ENCODE measurements at regions not wholly inside any gene's neighbourhood (a gene's known extent, or its start where the extent isn't known, plus 50 kb on each side); places are given as distances from the start of the nearest gene placed in this dataset.
"Not testable (repeated sequence)": the region's sequence is repeated elsewhere in the genome, so short reads cannot be mapped to it uniquely, and the experiment has no call there.

- H3K27me3 ChIP-seq (ENCODE audit: control insufficient read depth, insufficient read depth, low read length): no peaks in the 10 kb centered on the region
- DNase-seq (ENCODE audit: low read depth) (no peak), FAIRE-seq (no peak)
- no peak for TF ChIP-seq CTCF (IDR thresholded peaks at IDR 0.05; ENCODE audit: insufficient read depth, low read length, severe bottlenecking)
- no peaks in the 10 kb centered on the region for H3K36me3 ChIP-seq (ENCODE audit: control insufficient read depth, insufficient read depth, low read length)
- H3K4me3 ChIP-seq (ENCODE audit: low read depth, low read length): no peak overlapping the region
Measured at GRCh38 chr6:14591998-14592397, 474.4 kb downstream of the CD83 start.

- Histone ChIP-seq H3K27me3 (ENCODE audit: control insufficient read depth, insufficient read depth, low read length) (no peaks in the 10 kb centered on the region), H3K36me3 (ENCODE audit: control insufficient read depth, insufficient read depth, low read length) (no peaks in the 10 kb centered on the region), H3K4me3 (ENCODE audit: low read depth, low read length) (no peak overlapping the region)
- TF ChIP-seq CTCF (IDR thresholded peaks at IDR 0.05; ENCODE audit: insufficient read depth, low read length, severe bottlenecking): no peak
- DNase-seq (ENCODE audit: low read depth) (no peak), FAIRE-seq (no peak)
Measured at GRCh38 chr6:14593286-14593685, 475.7 kb downstream of the CD83 start.

- Histone ChIP-seq H3K27me3 (ENCODE audit: control insufficient read depth, insufficient read depth, low read length) (no peaks in the 10 kb centered on the region), H3K4me3 (ENCODE audit: low read depth, low read length) (no peak overlapping the region), H3K36me3 (ENCODE audit: control insufficient read depth, insufficient read depth, low read length) (no peaks in the 10 kb centered on the region)
- no peak for FAIRE-seq
- no peak for DNase-seq (ENCODE audit: low read depth)
- no peak for TF ChIP-seq CTCF (IDR thresholded peaks at IDR 0.05; ENCODE audit: insufficient read depth, low read length, severe bottlenecking)
Measured at GRCh38 chr6:14595751-14596150, 478.2 kb downstream of the CD83 start.

GRCh38 chr6:14596410-14596809 lies 478.8 kb downstream of the CD83 start:
- DNase-seq (ENCODE audit: low read depth) (peak; percentile 53), FAIRE-seq (no peak)
- no peak overlapping the region for H3K4me3 ChIP-seq (ENCODE audit: low read depth, low read length)
- TF ChIP-seq CTCF (IDR thresholded peaks at IDR 0.05; ENCODE audit: insufficient read depth, low read length, severe bottlenecking): no peak
- no peaks in the 10 kb centered on the region for H3K36me3 ChIP-seq (ENCODE audit: control insufficient read depth, insufficient read depth, low read length)
- no peaks in the 10 kb centered on the region for H3K27me3 ChIP-seq (ENCODE audit: control insufficient read depth, insufficient read depth, low read length)

- DNase-seq (ENCODE audit: low read depth) (no peak), FAIRE-seq (no peak)
- Histone ChIP-seq H3K36me3 (ENCODE audit: control insufficient read depth, insufficient read depth, low read length) (no peaks in the 10 kb centered on the region), H3K4me3 (ENCODE audit: low read depth, low read length) (no peak overlapping the region), H3K27me3 (ENCODE audit: control insufficient read depth, insufficient read depth, low read length) (no peaks in the 10 kb centered on the region)
- no peak for TF ChIP-seq CTCF (IDR thresholded peaks at IDR 0.05; ENCODE audit: insufficient read depth, low read length, severe bottlenecking)
Measured at GRCh38 chr6:14597090-14597489, 479.5 kb downstream of the CD83 start.

GRCh38 chr6:14598017-14598864 lies 480.7 kb downstream of the CD83 start:
- no peak for TF ChIP-seq CTCF (IDR thresholded peaks at IDR 0.05; ENCODE audit: insufficient read depth, low read length, severe bottlenecking)
- FAIRE-seq (no peak), DNase-seq (ENCODE audit: low read depth) (no peak)
- H3K36me3 ChIP-seq (ENCODE audit: control insufficient read depth, insufficient read depth, low read length): no peaks in the 10 kb centered on the region
- H3K4me3 ChIP-seq (ENCODE audit: low read depth, low read length): no peak overlapping the region
- H3K27me3 ChIP-seq (ENCODE audit: control insufficient read depth, insufficient read depth, low read length): no peaks in the 10 kb centered on the region

GRCh38 chr6:14600306-14600705 lies 482.7 kb downstream of the CD83 start:
- H3K4me3 ChIP-seq (ENCODE audit: low read depth, low read length); DNase-seq (ENCODE audit: low read depth); FAIRE-seq; H3K36me3 ChIP-seq (ENCODE audit: control insufficient read depth, insufficient read depth, low read length); H3K27me3 ChIP-seq (ENCODE audit: control insufficient read depth, insufficient read depth, low read length): not testable (repeated sequence)
